HS-27A (cell line): ENCODE measurements at regions not wholly inside any gene's neighbourhood (a gene's known extent, or its start where the extent isn't known, plus 50 kb on each side); places are given as distances from the start of the nearest gene placed in this dataset.
A peak's percentile ranks its signal among the peaks of the same experiment; 100 is the strongest.

Experiments
- DNase-seq: peaks from one replicate; pipeline ENCODE4 v3.0.0-alpha.2; 2012; ENCODE audit warnings: low read depth, missing footprints

- no peak for DNase-seq
These were observed 381.5 kb upstream of the KLF4 start for GRCh38 chr9:107870927-107871680.

GRCh38 chr9:107870221-107870620, 380.7 kb upstream of the KLF4 start:
- no peak for DNase-seq

GRCh38 chr9:107869111-107869510, 379.5 kb upstream of the KLF4 start:
- DNase-seq, result no peak

- no peak for DNase-seq
These were observed 378.6 kb upstream of the KLF4 start for GRCh38 chr9:107868186-107868585.

- no peak for DNase-seq
These were observed 378.2 kb upstream of the KLF4 start for GRCh38 chr9:107867738-107868137.

GRCh38 chr9:107866711-107867311, 377.2 kb upstream of the KLF4 start:
- DNase-seq, result no peak

- DNase-seq, result no peak
These were observed 373.8 kb upstream of the KLF4 start for GRCh38 chr9:107863396-107863795.

- no peak for DNase-seq
These were observed 373.3 kb upstream of the KLF4 start for GRCh38 chr9:107862881-107863280.

GRCh38 chr9:107862323-107862722, 372.8 kb upstream of the KLF4 start:
- no peak for DNase-seq

GRCh38 chr9:107861075-107861474, 371.5 kb upstream of the KLF4 start:
- no peak for DNase-seq

GRCh38 chr9:107858260-107858659, 368.7 kb upstream of the KLF4 start:
- DNase-seq, result no peak

GRCh38 chr9:107856633-107857032, 367.1 kb upstream of the KLF4 start:
- DNase-seq, result no peak

- DNase-seq, result no peak
These were observed 365.6 kb upstream of the KLF4 start for GRCh38 chr9:107855164-107855563.

- DNase-seq, result no peak
These were observed 363.9 kb upstream of the KLF4 start for GRCh38 chr9:107853461-107853860.

- DNase-seq, result no peak
These were observed 363.3 kb upstream of the KLF4 start for GRCh38 chr9:107852891-107853290.

- no peak for DNase-seq
These were observed 361.1 kb upstream of the KLF4 start for GRCh38 chr9:107850653-107851052.

GRCh38 chr9:107847978-107848964, 358.7 kb upstream of the KLF4 start:
- peak; percentile 26 for DNase-seq

- DNase-seq, result no peak
These were observed 353.0 kb upstream of the KLF4 start for GRCh38 chr9:107842530-107842929.

- DNase-seq, result no peak
These were observed 351.5 kb upstream of the KLF4 start for GRCh38 chr9:107841076-107841475.

- DNase-seq, result no peak
These were observed 349.8 kb upstream of the KLF4 start for GRCh38 chr9:107839371-107839770.

- DNase-seq, result no peak
These were observed 349.2 kb upstream of the KLF4 start for GRCh38 chr9:107838766-107839165.

- DNase-seq, result no peak
These were observed 346.7 kb upstream of the KLF4 start for GRCh38 chr9:107836300-107836699.

- DNase-seq, result no peak
These were observed 343.7 kb upstream of the KLF4 start for GRCh38 chr9:107833295-107833694.
